NCI-H748 (cell line): ENCODE measurements at regions not wholly inside any gene's neighbourhood (a gene's known extent, or its start where the extent isn't known, plus 50 kb on each side); places are given as distances from the start of the nearest gene placed in this dataset.

Experiments
- DNase-seq: peaks from one replicate; lab custom pipeline; 2025; ENCODE audit not compliant: unreplicated experiment; lab: John Stamatoyannopoulos, UW

DNA sequence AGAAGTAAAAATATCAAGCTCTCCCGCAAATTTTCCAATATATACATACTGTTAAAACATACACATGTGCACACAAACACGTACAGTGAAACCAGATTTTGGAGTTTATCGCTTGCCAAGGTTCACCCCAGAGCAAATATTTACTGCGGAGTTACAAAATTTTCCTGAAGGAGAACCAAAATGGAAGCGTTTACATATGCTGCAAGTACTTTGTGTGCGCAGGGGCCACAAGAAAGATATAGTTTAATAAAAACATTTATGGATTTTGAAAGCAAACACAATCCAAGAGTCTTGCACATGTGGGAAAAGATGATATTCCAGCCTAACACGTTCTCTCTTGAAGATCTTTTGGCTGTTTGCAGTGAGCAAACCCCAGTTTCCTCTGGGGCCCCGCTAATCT lies 301.3 kb upstream of the NFE2L3 start:
- no peak for DNase-seq

DNA sequence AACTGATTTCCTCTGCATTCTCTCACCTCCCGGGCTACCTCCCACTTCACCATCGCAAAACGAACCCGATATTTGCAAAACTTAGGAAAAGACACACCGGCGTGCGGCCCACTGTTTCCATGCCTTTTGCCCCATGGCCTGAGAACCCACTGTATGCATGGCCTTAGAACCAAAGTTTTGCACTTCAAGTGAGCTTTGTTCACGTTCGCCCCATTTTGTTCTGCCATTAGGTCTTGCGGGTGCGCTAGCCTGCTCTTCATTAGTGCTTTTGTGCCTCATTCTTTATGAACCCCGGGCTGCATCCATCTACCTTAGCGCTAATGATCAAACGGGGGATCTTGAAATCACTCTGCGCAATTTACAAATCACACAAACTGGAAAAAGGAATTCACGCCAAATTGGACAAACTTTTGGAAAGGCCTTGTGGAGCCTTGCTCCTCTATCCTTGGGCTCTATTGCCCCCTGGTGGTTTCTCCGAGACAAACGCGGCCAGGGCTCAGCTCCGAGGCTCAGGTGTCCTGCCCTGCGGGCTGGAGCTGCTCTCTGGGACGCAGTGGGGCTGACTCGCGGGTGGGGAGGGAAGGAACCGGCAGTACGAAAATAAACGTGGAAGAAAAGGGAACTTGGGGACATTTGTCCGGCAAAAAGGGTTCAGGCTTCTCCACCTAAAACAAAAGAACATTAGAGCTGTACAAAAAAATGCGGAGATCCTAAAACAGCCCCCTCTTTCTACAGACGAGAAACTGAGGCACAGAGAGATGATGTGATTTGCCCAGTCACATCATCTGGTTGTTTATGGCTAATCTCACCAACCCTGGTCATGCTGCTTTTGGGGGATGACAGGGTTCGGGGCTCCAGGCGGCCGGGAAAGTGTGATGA lies 300.4 kb upstream of the NFE2L3 start:
- DNase-seq, result peak; percentile 86

DNA sequence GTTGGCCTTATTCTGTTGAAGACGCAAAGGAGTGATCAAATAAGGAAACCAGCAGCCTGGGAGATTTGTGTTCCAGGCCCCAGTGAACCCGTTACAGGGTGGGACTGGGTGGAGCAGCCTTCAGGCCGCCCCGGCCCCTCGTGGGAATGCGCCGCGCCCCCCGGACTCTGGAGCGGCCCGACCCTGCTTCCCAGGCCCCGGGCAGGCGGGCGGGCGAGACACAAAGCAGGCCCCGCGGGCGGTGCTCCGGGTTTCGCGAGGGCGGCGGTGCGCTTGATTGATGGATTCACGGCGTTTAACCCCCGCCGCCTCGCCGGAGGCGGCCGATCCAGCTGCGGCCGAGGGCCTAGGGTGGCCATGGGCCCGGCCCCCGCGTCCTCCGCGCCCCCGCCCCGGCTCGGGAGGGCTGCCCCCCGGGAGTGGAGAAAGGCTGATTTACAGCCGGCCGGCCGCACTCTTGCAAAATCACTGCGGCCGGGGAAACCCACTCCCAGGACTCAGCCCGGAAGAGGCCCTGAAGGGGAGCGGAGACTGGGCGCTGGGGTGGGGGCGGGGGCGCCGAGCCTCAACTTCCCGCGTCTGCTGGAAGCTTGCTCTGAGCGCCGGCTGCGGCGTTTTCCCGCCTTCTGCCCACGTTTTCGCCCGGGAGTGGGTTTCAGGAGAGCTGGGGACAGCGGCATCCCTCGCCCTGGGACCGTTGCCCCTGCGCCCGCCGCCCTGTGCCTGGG lies 299.6 kb upstream of the NFE2L3 start:
- peak; percentile 58 for DNase-seq

DNA sequence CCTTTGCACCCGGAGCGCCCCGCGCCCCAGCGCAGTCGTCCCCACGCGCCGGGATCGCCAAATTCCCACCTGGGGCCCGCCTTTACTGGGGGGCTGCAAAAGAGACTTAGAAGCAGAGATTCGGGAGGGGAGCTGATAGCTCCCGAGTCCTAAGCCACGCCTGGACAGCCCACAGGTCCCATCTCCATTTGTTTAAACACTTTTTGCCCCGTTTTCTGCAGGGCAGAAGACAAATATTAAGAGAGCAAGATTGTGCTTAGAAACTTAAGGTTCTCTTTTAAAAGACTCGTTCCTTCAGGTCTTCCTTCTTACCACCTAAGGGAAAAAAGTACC lies 299.1 kb upstream of the NFE2L3 start:
- no peak for DNase-seq

DNA sequence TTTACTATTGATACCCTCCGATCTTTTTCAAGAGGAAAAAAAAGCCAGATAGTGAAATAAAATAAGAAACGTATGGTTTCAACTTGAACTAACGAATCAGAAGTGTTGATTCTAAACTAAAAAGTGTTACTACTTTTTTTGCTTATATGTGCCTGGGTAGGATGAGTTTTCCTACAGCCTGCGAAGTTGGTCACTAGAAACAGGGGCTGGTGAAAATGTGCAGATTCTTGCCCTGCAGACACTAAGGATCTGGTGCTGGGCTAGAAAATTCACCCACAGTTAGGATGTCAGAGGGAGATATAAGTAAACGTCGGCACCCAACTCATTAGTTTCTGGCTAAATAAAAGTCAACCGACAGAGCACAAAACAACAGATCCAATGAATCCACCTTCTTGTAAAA lies 298.7 kb upstream of the NFE2L3 start:
- DNase-seq, result no peak

DNA sequence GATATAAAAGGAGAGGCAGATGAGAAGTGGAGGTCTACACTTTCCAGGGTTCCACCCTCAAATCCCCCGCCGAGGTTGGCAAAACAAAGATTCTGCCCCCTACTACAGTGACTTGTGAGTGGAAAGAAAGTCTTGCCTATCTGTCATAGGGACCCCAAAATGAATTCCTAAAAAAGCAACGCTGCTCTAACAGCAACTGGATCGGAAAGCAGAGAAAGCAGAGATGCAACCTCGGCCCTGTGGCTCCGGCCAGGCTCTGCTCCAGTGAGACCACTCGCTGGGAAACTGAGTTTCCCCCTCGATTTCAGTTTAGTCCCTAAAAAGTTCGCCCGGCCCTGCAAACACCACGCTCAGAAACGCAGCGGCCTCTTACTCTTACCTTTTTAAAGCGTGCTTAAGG lies 297.9 kb upstream of the NFE2L3 start:
- no peak for DNase-seq

DNA sequence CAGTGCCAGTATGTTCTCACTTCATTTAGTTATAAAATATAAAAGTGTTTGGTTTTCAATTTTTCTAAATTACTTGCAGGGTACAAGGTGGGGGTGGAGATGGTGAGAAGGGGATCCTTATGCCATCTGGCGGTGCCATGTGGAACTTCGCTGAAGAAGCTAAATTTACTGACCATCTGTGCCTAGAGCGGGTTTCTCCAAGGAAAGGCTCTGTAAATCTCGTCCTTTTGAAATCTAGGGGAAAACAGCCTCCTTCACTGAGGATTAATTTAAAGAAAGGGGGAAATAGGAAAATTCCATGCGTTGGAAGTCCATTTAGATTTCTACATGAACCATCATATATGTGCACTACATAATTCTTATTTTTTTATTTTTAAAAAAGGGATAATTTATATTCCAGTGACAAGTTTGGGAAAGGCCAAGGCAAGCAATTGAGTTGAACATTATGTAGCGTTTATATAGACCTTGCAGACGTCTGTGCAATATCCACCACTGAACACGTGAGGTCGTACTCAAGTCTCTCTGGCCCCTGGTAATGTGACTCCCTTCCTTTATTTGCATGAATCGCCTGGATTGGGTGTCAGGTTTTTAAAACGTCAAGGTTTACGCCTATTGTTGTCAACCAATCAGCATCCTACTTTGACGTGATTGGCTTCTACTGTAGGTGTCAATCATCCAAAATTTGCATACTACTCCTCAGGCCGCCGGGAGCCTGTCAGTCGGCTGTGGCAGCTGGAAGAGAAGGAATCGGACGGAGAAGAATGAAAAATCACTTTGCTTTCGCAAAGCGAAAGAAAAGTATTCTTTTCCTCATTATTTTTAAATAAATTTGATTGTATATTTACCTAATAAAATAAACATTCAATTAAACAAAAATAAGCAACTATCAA lies 297.1 kb upstream of the NFE2L3 start:
- peak; percentile 100 for DNase-seq

DNA sequence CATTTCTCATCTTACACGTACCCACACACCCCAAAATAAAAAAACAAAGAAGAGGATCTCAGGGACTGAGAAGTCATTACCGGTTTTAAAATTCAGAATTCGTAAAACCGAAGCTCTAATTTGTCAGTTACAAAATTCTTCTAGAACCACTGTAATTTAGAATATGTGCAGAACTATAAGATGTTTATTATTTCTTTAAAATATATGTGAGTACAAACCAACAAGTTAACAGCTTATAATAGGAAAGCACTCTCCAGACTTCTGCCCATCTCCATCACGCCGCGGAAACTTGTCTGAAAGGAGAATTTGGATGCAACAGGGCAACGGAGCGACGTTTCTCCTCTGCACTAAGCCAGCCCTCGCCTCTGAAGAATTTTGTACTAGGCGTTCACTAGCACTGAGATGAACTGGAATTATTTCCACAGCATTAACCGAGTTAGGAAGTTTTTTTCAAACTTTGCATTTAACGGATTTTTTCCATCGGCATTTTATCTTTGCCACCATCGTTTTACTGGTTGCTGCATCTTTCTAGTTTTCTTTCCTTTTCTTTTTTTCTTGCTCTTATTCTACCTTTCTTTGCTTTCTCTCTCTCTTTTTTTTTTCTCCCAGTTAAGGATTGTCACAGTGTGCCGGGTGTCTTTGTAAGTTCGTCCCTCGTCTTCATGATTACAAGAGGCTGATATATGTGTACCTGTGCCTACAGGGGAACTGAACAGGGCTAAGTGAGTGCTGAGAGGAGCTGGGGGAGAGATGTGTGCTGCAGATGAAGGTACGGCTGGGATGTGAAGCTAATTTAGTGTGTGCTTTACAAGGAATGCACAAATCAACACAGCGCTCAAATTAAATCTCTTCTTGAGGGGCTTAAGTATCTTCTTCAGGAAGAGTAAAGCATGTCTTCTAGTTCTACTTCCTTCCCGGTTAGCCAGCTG lies 295.9 kb upstream of the NFE2L3 start:
- peak; percentile 78 for DNase-seq

DNA sequence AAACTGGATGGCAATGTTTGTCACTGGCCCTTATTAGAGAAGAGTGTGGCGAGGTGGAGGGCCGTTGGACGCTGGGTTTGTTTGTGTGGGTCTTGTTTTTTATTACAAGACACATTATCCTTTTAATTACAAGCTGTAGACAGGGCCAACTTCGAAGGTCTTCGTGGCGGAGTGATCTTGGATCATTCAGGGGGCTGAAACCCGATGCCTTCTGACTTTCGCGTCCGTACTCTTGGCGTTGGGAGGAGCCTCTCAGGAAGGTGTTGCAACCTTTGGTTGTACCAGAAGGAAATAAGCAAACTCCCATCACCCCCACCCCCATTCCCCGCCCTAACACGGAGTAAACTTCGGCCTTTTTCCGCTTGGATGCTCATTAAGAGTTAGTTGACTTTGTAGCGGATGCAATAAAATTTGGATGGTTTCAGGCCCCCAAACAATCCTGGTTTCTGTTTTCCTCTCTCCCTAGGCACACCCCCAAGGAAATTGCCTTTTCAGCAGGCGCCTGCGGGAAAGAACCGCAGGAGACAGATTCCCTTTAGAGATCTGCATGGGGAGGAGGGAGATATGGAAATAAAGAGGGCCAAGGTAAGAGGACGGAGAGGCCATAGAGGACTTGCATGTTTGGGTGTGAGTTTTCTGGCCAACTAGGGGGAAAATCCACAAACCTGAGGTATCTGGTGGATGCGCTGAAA lies 294.5 kb upstream of the NFE2L3 start:
- peak; percentile 89 for DNase-seq

DNA sequence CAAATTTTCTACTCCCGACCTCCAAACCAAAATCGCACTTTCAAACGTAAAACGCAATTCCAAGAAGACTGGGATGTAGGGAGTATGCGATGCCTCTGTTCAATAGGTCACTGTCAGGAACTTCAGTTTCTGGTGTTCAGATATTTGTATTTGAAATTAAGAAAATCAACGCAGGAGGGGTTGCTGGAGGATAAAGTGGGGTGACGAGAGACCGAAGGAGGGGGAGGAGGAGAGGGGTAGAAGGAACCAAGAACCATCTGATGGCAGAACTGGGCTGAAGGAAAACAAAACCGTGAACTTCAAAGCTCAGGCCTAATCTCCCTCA lies 293.8 kb upstream of the NFE2L3 start:
- no peak for DNase-seq

DNA sequence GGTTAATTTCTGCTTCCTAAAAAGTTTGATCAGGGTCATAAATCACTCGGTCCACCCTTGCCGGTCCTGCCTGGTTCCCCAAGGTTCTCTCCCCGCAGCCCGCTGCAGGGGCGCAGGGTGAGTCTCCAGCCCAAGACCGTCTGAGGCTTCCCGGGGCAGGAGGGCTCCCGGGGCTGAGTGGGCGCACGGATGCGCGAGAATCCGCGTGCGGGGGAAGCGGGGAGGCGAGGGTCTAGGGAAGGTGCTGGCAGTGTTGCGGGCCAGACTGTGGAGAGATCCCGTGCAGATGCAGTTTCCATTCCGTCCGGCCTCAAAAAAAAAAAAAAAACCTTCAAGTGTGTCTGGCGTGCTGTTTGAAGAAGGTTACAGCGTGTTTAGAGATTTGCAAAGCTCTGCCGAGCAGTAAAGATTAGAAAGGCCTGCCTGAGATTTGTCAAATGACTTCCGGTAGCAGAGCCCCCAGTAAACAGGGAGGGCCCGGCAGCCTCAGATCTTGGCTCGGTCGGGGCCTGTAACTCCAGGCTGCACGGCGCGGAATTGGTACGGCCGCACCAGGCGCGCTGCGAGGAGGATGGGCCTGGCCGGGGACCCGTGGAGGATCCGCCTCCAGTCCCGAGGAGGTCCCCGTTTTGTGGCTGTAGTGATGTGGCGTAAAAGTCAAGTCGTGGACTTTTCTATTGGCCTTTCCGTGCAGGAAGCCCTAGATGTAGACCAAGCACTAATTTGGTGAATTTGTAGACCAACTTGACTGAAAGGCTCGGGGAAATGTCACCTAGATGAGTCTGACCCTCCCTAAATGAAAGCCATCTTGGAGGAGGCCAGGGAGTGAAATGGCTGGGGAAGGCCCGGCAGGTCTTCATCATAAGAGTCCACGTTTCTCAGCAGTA lies 293.2 kb upstream of the NFE2L3 start:
- no peak for DNase-seq

DNA sequence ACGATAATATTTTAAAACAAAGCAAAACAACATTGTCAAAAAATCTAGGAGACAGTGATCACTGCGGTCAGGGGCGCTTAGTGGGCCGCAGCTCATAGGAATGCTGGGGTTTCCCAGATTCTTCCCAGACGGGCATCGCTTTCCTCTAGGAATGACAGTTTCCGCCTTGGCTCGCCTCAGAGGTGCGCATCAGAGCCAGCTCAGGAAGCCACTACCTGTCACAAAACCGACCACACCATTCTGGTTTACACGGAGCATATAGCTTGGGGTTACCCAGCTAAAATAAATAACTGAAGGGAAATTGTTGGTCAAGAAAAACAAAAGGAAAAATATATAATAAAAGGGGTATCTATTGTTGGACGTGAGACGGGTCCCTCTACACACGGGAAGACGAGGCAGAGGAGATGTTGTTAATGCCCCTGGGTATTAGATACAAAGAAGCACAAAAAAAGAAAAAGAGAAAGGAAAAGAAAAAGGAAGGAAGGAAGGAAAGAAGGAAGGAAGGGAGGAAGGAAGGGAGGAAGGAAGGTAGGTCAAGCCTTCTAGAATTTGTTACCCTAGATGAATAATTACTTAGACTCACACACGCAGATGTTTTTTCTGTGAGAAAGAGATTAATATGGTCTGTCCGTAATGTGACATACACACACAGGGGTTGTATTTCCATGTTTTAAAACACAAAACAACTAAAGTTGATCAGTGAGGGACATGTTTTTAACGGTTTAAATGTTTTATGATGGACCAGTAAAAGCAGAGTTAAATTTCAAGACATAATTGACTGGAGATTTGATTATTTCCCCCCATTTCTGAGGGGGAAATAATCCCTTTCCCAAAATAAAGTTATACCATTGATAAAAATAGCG lies 292.4 kb upstream of the NFE2L3 start:
- DNase-seq, result no peak

DNA sequence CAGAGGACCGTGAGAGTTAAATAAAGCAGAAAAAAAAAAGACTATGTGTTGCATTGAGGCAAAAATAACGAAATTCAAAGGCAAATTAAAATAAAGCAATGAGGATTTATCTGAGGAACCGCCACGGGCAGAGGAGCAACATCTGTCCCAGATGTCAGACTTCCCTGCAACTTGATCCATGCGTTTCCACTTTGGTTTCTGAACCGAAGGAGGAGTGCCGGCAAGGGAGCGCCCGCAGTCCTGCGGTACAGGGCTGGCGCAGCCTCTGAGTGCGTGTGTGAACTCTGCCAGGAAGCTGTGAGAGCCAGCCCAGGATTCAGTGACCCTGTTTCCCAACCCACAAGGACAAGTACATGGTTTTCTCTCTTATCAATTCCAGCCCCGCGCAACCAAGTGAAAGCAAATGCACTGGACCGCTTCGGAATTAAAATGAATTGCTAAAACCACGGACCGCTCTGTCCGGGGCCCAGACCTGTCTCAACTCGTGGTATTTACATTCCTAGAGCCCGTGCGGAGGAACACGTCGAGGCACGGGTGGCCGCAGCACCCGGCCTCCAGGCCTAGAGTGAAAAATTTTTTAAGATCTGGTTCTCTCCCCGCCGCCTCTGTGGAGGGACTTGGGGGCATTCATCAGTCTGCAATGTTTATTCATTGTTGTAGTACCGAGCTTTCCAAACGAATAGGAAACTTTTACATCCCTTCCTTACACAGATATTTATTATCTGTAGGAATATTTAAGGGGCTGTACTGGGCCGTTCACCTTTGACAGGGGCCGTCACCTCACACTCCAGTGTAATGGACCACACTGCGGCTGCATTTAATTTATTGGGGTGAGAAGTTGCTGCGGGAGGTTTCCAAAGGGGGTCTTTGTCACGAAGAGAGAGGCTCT lies 291.5 kb upstream of the NFE2L3 start:
- no peak for DNase-seq

DNA sequence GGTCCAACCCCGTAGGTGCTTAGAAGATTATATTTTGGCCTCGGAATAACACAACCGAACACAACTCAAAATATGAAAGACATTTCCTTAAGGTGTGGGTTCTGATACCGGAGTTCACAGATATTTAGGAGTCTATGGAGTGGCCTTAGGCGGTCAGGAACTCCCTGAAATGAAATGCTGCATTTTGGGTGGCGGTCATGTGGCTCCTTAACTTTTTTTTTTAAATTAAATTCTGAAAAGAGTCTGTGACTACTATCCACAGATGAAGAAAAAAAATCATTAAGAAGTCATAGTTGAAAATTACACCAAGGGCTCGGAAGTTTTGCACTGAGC lies 290.9 kb upstream of the NFE2L3 start:
- no peak for DNase-seq

DNA sequence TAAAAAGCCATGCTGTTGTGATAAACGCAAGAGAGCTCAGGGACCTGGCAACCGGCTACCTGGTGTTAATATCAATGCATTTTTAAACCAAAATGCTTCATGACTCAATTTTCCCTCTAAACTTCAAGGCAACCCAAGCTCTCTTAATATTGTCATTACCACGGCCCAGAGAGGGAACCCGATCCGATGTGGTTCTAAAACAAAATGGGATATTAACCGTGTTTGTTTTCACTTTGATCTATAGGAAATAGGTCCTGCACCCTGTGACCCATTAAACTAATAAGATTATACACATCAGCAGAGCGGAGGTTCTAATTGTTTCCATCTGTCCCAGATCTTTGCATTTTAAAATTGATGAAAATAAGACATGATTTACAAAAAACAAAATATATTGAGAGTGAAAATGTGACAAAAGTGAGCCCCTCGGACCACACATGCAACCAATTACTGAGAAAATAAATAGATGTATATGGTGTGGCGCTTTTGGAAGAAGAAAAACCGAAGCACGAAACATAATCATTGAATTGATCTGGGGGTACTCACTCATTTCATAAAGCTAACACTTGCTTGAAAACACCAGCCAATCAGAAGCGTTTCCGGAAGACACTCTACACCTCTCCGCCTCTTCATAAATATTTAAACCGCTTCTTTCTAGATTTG lies 290.3 kb upstream of the NFE2L3 start:
- peak; percentile 43 for DNase-seq

DNA sequence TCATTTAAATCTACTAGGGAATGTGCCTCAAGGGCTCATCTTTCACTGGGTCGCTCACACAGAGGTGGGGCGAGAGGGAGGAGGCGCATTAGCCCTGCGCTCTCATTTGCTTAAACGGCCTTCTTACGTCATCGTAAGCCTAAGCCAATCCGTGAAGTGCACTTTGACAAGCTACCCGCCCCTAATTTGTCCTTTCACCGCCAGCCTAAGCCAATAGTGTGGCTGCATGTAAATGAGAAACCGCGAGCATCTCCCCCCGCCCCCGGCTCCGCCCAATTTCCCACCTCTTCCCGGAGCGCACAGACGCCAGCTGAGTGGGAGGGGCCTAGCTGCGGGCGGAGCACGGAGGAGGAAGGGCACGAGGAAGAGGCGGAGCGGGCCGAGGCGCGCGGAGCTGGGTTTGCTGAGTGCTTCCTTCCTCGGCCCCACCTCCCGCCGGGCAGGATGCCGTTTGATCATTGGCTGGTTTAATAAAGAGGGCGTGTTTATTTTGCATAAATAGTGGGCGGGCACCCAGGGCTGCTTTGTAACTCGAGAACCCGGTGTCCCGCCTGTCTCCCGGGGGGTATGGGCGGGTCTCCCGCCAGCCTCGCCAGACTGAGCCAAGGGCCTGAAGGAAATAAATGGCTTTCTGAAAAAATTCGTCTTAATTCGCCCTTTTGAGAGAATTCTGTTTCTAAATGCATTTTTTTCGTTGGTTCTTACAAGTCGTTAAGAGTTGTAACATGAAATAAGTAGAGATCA lies 289.6 kb upstream of the NFE2L3 start:
- peak; percentile 100 for DNase-seq
